DMS53 treated with DMSO at 0.1 percent for 48 hours (cell line): ENCODE measurements at regions not wholly inside any gene's neighbourhood (a gene's known extent, or its start where the extent isn't known, plus 50 kb on each side); places are given as distances from the start of the nearest gene placed in this dataset.
"Not testable (repeated sequence)": the region's sequence is repeated elsewhere in the genome, so short reads cannot be mapped to it uniquely, and the experiment has no call there.

ENCODE experiments used
- DNase-seq: peaks from one replicate; lab custom pipeline; 2025; ENCODE audit not compliant: unreplicated experiment; lab: John Stamatoyannopoulos, UW

GRCh38 chr2:53211201-53211774 is 556.3 kb upstream of the CHAC2 start:
- DNase-seq: no peak

- DNase-seq: no peak
Observed at GRCh38 chr2:53210538-53210937, 557.1 kb upstream of the CHAC2 start.

GRCh38 chr2:53209679-53210458 is 557.7 kb upstream of the CHAC2 start:
- no peak for DNase-seq

- DNase-seq: no peak
Observed at GRCh38 chr2:53208815-53209214, 558.8 kb upstream of the CHAC2 start.

- not testable (repeated sequence) for DNase-seq
Observed at GRCh38 chr2:53206226-53206625, 561.4 kb upstream of the CHAC2 start.

- DNase-seq: peak; percentile 69
Observed at GRCh38 chr2:53202063-53202462, 565.5 kb upstream of the CHAC2 start.

- DNase-seq: no peak
Observed at GRCh38 chr2:53200072-53200471, 567.5 kb upstream of the CHAC2 start.

- no peak for DNase-seq
Observed at GRCh38 chr2:53188851-53189510, 578.6 kb upstream of the CHAC2 start.

- no peak for DNase-seq
Observed at GRCh38 chr2:53183581-53183980, 584.0 kb upstream of the CHAC2 start.

GRCh38 chr2:53182601-53183000 is 585.0 kb upstream of the CHAC2 start:
- DNase-seq: peak; percentile 79

- no peak for DNase-seq
Observed at GRCh38 chr2:53181759-53182158, 585.8 kb upstream of the CHAC2 start.

GRCh38 chr2:53177327-53177726 is 590.3 kb upstream of the CHAC2 start:
- no peak for DNase-seq

- no peak for DNase-seq
Observed at GRCh38 chr2:53174539-53174938, 593.1 kb upstream of the CHAC2 start.

- no peak for DNase-seq
Observed at GRCh38 chr2:53173698-53174455, 593.7 kb upstream of the CHAC2 start.

GRCh38 chr2:53173091-53173490 is 594.5 kb upstream of the CHAC2 start:
- no peak for DNase-seq

- no peak for DNase-seq
Observed at GRCh38 chr2:53170466-53170865, 597.1 kb upstream of the CHAC2 start.

GRCh38 chr2:53167227-53167626 is 600.4 kb upstream of the CHAC2 start:
- DNase-seq: no peak

- DNase-seq: no peak
Observed at GRCh38 chr2:53150146-53150545, 617.5 kb upstream of the CHAC2 start.

GRCh38 chr2:53148221-53148620 is 619.4 kb upstream of the CHAC2 start:
- DNase-seq: no peak

GRCh38 chr2:53131416-53131815 is 636.2 kb upstream of the CHAC2 start:
- no peak for DNase-seq

GRCh38 chr2:53130441-53130943 is 637.1 kb upstream of the CHAC2 start:
- DNase-seq: no peak
